Activated CD4-positive, alpha-beta T cell treated with anti-CD3 and anti-CD28 coated beads, Interleukin-2, amount 50 U/mL, for 24 hours (primary cell): ENCODE measurements at regions not wholly inside any gene's neighbourhood (a gene's known extent, or its start where the extent isn't known, plus 50 kb on each side); places are given as distances from the start of the nearest gene placed in this dataset.
"Not testable (repeated sequence)": the region's sequence is repeated elsewhere in the genome, so short reads cannot be mapped to it uniquely, and the experiment has no call there.

Experiments
- DNase-seq, 2 donors: peaks; one replicate each; pipeline ENCODE4 v3.0.0-alpha.2; 2020; ENCODE audit warnings: low read depth in 1 of 2, low spot score in 1 of 2

DNA sequence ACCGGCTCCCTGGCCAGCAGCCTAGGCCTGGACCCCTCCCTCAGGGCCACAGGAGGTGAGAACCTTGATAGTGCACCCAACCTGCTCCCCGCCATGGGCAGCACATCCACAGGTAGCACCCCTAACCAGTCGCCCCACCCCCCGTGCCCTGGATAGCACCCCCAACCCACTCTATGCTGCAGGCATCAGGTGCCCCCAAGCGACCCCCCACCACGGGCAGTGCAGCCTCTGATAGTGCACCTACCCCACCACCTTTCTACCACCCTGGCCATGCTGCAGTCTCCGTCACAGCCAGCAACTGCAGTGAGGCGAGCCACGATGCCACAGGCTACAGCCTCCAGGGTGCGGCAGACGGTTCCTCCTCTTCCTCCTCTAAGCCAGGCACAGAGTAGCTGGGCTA lies 55.6 kb downstream of the SOWAHC start:
- DNase-seq = no peak

DNA sequence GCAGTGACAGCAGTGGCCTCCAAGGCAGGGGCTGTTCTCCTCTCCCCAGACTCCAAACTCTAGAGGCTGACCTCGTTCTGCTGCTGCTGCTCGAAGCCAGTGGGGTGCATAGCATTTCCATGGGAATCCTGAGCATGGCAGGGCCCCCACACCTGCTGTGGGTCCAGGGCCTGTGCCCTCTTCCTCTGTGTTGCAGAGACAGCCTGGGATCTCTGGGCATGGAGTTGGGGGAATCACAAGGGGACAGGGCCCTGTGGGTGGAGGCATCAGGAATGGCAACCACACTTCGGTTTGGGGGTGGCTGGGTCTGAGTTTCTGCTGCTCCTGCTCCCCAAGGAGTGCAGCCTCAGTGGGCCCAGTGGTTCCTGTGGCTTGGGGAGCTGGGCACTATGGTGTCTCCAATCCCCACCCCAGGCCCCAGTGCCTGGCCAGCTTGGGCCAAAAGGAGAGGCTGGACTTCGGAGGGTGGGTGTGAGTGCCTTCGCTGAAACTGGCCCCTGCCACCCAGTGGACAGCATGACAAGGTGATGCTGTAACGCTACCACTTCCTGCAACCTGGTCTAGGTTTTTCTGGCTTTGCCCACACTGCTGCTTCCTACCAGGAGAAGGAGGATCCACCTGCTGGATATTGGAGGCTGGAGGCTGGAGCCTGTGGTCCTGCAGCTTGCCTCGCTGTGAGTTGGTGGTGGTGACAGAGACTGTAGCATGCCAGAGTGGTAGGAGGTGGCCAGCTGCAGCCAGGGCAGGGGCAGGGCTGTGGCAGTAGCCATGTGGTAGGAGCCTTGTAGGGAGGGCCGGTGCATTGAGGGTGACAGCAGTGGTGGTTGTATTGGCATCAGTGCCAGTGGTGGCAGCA lies 56.6 kb downstream of the SOWAHC start:
- DNase-seq = no peak

DNA sequence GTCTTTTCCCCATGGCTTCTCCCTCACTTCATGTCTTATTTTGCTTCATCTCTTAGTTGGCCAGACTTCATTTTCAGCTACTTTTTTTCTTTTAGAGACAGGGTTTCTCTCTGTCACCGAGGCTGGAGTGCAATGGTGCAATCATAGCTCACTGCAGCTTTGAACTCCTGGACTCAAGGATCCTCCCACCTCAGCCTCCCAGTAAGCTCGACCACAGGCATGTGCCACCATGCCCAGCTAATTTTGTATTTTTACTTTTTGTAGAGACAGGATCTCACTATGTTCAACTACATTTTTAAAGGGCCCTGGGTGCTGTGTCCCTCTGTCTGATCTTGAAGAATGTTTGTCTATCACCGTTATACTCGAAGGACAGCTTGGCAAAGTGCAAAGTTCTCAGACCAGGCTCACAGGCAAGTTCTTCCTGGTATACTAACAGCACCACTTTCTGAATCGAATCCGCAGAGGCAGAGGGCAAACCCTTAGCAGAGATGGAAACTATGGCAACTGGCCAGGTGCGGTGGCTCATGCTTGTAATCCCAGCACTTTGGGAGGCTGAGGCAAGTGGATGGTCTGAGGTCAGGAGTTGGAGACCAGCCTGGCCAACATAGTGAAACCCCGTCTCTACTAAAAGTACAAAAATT lies 60.9 kb downstream of the SOWAHC start:
- no peak for DNase-seq

DNA sequence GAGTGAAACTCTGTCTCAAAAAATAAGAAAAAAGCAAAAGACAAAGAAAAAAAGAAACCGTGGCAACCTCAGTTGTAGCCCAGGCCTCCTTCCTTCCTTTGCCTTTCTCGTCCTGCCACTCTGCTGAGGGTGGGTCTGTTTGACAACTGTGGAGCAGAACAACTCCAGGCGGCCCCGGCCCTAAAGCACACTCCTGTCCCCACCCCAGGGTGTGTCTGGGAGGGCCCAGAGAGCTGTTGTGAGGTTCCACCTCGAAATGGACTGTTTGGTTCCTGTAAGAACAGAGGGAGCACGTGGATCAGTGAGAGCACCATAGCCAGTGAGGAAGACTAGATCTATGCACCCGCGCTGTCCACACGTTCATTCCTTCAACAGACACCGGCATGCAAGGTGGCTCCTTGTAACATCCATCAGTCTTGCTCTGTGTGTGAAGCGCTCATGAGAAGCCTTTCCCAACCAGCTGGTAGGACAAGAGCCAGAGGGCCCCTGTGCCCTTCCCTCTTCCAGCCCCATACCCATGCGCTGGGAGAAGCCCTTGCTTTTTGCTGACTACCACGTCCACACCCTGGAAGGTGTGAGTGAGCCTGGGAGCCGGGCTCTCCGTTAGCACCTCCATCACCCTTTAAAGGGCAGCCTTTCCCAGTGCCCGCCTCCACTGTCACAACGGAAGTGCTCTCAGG lies 61.6 kb downstream of the SOWAHC start:
- DNase-seq = no peak

DNA sequence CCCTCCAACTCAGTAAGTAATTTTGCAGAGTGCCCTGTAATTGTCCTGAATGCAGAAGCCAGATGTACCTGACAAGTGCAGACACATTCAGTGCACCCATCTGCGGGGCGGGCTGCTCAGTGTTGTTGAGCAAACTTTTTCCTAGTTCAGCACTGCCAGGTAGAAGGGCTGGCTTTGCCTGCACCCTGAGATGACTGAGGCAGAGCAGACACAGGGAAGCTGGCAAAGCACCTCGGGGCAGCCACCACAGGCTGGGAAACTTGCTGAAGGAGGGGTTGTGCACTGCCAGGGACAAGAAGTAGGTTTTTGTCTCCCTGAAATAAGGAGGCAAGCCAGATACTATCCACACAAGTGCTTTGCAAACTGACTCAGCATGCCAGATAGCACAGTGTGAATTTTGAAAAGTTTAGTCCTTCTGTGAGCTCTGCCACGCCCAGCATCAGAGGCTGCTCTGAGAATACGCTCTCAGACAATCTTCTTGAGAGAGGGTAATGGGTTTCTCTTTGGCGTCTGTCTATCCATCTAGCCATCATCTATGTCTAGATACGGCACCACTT lies 62.3 kb downstream of the SOWAHC start:
- DNase-seq = no peak

DNA sequence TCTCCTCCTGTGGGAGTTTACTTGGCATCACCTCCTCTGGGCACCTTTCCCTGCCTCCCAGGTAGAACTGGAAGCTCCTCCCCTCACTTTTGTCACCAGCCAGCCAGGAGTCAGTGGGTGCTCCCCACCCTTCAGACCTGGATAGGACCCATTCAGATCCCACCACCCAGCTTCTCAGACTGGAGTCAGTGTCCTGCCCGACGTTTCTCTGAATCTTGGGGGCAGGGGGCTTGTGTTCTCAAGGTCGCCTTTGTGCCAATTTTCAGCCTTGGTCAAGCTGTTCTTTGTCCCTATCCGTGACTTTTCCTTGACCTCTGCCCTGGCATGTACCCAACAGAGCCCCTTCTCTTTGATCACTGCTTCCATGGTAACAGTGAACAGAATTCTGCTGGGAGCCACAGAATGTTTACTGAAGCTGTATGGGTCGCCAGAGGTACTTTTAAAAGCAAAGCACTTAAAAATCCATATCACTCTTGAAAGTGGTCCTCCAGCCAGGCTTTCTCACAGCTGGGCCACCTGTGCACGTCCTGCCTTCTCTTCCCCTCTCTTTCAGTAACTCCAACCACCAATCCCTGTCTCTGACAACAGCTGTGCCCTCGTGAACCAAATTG lies 63.1 kb downstream of the SOWAHC start:
- not testable (repeated sequence) for DNase-seq

DNA sequence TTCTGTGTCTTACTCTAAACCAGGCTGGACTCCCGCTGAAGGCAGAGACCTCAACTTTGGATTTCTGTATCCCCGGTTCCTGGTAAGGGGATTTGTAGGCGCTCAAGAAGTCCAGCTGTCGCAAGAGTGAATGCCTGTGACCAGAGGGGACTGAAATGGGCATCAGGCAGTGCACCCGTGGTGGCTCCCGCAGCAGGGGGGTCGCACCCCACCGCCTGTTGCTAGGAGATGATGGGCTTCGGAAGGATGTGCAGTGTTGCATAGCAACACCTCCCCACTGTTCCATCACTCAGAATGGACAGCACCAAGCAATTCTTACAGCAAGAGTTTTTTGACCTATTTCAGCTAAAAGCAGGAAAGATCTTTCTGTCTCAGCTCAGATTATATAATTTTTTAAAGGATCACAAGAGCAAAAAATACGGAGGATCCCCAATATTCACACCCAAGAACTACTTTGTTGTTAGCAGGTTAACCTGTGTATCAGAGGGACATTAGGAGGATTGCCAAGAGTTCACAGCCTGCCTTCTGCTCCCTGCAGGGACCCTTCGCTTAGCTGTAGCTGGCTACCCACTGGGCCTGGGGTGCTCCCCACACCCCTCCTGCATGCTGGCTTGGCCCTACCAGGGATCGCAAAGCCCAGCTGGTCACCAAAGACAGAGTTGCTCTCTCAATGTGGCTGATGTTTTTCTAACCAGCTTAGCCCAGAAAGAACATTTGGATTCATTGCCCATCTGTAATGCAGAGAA lies 63.8 kb downstream of the SOWAHC start:
- no peak for DNase-seq

DNA sequence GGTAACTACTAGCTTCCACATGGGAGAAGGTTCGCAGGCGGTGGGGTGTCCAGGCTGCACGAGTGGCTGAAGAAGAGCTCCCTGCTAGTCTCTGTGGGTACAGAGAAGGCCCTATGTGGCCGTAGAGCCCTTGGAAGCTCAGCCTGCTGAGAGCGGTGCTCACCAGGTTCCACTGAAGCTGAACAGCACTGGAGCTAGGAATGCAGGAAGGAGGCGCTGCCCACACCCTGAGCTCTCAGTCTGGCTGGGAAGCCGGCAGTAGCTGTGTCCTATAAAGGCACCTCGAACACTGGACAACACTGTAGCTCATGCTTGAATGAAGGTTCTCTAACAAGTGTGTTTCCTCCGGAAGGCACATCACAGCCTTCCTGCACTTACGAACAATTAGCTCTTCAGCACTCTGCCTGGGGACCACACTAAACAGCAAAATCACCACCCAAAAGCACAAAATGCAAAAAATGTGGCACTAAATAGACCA lies 64.6 kb downstream of the SOWAHC start:
- not testable (repeated sequence) for DNase-seq

DNA sequence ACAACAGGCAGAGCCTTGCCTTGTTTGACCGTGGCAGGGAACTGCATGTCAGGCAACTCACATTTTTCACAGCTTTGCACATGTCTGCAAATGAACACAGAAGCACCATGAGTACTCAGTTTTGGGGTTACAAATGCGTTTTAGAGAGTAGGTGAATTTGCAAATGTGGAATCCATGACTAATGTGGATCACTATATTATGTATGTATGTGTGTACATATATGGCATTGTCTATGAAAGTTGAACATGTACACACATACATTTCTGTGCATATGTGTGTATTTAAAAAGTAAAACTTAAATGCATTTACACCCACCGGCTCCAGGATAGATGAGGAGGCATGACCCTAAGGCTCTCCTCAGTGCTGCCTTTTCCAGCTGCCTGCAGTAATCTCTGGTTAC lies 65.1 kb downstream of the SOWAHC start:
- no peak for DNase-seq

DNA sequence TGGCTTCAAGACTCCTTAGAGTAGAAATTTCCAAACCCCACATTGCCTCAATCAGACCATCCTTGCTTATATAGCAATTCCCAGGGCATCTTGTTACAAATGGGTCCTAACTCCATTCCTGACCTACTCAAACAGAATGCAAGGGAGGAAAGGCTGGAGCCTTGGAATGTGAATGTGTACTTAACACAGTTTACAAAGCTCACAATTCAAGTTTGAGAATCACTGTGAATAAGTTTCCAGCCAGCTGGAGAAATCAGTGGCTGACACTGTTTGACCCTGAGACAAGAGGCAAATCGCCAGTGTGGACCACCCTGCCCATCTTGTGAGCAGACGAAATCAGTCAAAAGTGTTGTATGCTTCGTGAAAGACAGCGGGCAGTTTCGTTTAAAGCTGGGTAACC lies 65.5 kb downstream of the SOWAHC start:
- no peak for DNase-seq

DNA sequence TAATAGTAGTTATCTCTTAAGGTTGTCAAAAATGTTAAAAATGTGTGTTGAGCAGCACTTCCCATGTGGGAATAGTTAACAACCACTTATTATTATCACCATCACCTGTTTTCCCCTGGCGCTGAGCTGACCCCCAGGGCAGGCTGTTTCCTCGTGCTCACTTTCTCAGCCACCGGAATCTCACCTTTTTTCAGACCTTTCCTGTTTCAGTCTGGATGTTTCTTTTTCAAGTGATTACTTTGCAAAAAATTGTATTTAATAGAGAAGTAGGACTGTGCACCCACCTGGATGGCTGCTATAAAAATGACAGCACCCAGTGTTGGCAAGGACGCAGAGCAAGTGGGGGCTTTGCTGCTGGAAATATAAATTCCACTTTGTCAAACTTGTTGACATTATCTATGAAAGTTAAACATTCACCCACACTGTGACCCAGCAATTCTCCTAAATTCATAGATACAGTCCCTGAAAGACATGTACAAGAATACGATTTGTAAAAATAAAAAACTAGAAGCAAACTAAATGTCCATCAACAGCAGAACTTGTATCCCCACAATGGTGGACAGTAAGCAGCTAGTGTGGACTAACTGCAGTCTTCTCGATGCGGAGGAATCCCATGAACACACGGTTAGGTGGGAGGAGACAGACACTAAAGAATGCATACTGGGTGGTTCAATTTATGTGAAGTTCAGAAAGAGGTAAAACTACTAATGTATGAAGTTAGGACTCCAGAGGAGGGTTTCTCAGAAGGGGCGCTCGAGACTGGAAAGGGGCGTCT lies 66.5 kb downstream of the SOWAHC start:
- DNase-seq = no peak

DNA sequence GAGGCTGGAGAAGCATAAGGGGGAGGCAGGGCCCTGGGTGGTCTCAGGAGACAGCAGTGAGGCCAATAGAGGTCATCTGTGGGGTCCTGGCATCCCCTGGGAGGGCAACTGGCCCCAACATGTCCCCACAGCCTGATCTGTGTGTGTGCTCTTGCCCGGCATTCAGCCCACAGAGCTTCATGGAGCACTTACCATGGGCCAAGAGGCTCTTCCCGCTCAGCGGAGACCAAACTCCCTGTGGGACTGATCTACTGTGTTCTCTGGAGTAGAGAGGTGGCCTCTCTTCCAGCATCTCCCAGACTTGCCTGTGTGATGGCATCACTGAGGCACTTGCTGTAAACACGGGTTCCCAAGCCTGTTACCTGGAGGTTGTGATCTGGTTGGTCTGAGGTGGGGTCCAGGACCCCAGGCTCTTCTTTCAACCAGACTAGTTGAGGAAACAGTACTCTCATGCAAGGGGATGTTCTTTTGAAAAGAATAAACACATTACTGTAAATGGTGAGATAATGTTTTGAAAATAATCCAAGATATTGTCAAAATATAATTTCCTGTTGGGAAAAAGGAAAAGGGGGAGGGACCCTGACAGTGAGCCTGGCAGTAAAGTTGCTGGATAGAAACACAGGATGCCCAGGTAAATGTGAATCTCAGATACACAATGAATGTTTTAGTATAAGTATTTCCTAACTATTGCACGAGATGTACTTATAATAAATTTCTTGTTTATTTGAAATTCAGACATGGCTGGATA lies 67.6 kb downstream of the SOWAHC start:
- no peak for DNase-seq

DNA sequence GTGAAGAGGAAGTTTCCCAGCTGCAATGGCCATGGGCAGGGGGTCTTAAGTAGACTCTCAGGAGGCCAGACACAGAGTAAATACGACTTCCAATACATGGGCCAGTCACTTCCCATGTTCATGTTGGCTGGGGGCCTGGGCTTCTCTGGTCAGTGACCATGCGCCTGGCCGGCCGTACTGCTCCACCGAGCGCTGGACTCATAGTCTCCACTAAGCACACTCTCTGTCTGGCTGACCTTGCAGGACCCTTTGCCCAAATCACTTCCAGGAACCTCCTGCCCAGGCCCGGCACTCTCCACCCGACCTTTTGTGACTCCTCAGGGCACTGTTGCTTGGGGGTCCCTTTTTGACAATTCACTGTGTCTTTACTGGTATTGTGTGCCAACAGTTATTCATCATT lies 69.3 kb downstream of the SOWAHC start:
- DNase-seq = no peak

DNA sequence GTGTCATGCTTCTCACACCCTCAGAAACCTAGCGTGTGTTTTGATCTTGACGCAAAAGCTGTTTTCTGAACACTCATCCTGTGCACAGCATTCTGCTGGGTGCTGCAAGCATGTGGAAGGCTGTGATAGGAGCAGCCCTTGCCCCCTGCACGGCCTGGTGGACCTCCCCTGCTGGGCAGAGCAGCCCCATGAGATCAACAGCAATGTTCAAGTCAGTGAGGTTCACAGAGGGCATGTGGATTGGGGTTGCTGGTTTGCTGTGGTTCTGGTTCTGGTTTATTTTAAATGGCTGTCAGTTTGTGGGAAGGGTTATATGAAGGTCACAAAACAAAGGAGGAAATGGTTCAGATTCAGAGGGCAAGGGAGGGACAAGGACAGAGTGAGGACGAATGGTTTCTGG lies 71.3 kb downstream of the SOWAHC start:
- DNase-seq = no peak

DNA sequence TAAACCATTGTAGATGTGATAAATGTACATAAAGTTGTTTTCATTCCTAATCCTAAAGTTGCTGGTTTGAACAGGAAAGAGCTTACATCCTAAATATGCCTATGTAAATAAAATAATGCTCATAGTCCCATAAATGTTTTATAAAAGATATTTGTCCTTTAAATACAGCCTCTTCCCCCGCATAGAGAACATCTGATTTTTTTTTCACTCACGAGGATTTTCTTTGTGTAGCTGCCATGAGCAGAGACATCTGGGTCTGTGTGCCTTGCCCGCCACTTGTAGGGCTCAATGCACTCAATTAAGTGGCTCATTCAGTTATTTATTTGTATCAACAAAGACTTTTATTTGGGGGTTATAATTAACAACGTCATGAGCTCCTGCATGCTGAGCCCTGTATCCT lies 72.8 kb downstream of the SOWAHC start:
- DNase-seq = no peak

DNA sequence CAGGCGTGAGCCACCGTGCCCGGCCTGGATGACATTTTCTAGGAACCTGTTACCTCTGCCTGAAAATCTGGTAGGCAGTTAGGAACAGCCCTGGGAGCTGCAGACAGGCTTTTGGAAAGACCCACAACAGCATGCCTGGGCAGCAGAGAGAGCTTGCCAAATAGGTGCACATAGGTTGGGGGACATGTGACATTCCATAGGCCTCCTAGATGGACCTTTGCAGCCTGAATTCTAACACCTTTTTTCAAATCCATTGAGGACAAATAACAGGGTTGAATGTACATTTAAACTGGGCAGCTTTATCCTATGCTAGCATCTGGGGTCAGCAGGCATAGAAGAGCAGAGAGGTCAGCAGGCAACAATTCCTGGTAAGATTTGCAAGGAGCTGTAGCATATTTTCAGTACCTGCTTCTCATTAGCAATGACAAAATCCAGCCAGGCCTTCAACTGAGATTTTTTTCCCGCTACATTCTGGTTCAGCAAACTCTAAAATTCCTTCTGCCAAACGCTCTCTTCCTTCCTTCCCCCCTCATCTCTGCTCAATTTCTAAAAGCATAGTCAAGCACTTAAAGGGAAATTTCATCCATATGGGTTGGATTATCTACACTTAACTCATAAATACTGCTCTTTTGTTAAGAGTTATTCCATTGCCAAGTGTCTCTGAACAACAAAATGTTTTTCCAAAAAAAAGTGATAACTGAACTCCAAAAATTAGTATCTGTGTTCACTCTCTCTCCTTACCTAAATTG lies 75.2 kb downstream of the SOWAHC start:
- no peak for DNase-seq

DNA sequence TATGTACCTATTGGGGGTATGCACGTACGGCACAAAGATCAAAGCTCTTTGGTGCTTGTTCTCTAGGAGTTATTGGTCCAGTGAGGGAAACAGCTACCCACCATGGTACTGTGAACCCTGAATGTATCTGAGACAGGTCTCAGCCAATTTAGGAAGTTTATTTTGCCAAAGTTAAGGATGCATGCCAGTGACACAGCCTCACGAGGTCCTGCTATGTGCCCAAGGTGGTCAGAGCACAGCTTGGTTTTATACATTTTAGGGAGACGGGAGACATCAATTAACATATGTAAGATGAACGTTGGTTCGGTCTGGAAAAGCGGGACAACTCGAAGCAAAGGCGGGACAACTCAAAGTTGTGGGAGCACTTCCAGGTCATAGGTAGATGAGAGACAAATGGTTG lies 75.8 kb downstream of the SOWAHC start:
- DNase-seq = no peak

DNA sequence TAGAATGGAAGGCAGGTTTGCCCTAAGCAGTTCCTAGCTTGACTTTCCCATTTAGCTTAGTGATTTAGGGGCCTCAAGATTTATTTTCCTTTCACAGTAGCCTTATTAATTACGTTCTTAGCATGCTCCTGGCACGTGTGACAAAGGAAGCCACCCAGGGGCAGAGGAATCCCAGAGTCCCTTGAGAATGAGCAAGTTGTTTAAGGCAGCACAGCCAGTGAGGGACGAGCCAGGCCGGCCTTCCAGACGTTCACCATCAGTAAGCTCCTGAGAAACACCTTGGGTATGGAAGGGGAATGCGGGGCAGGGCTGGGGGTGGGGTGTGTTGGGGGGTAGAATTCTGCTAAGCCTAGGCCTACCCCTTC lies 76.3 kb downstream of the SOWAHC start:
- DNase-seq = no peak
